ENCODE measurements at regions not wholly inside any gene's neighbourhood (a gene's known extent, or its start where the extent isn't known, plus 50 kb on each side); places are given as distances from the start of the nearest gene placed in this dataset.

GRCh38 chr10:78274491-78274890 lies 240.8 kb downstream of the RPS24 start:
- DNase-seq (ENCODE audit: low spot score): no peak

GRCh38 chr10:78276139-78276538 lies 242.5 kb downstream of the RPS24 start:
- DNase-seq (ENCODE audit: low spot score): no peak

DNA sequence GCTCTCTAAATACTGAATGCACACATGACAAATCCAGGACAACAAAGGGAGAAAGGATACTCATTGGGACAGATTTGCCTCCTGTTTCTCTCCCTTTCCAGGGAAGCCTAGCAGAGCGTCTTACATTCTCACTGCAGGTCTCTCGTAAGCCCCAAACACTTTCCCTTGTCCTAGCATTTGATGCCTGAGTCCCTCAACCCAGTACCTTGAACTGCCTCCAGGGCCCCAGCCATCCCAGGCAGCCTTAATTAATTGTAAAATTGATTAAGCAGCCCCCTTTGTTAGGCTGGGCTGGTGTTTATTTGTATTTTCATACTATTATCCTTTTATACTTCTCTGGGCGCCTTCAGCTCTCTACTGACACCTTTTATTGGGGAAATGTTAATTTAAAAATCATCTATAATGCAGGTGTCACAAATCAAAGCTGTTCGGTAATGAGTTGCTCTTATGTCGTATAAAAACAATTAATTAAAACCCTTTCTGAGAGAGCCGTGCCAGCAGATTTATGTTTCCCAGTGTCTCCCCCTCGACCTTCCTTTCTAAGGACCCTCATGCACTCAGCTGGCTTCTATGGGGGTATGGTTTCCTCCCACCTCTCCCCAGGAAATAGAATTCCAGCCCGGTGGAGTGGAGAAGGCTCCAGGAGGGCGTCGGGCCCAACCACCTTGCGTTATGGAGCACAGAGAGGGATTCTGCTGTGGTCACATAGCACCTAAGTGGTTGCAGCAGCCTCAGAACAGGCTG lies 243.8 kb downstream of the RPS24 start:
- DNase-seq (ENCODE audit: low spot score): no peak

DNA sequence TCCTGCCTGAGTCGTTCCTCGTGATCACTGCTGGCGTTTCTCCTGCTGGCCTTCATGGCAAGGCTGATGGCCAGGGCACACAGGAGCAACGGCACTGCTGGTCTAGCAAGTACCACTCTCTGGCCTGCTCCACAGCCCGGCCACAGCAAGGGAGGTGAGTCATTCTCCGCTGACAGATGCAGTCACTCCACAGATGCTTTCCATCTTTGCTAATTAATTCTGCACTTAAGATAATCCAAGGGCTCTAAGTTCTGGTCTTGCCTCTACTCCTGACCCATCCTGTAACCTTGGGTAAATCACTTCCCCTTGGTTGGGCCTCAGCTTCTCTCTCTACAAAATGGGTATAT lies 244.4 kb downstream of the RPS24 start:
- DNase-seq (ENCODE audit: low spot score): no peak

DNA sequence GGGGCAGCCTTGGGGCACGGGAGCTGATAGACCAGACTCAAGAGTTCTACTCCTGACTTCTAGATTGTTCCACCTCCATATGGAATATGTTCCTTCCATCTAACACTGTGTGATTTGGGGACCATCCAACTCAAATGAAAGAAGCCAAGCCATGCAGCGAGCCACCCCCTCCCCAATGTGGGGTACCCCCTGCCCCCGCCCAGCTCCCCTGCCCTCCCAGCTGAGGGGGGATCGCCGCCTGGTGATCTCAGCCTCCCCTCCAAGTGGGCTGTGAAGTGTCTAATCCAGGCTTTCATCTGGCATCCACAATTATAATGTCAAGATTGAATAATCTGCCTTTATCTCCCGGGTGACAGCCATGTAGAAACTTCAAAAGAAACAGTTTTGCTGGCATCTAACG lies 246.1 kb downstream of the RPS24 start:
- no peak for DNase-seq (ENCODE audit: low spot score)

- DNase-seq (ENCODE audit: low spot score): no peak
These were observed 246.9 kb downstream of the RPS24 start for GRCh38 chr10:78280604-78281003.

DNA sequence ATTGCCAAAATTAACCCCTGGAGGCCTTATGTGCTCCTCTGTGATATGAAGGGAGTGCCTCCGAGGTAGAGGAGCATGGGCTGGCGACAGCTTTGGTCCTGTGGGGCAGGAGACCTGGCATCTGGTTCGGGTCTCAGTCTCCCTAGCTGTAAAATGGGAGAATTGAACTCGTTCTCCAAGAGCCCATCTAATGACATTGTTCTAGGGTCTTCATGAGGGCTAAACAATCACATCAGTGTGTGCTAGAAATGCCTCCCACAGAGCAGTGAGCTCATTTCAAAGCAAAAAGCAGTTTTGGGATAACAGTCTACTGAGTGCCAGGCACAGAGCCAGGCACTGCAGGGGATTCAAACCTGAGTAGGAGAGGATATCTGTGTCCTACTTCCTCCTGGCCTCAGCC lies 248.0 kb downstream of the RPS24 start:
- no peak for DNase-seq (ENCODE audit: low spot score)

DNA sequence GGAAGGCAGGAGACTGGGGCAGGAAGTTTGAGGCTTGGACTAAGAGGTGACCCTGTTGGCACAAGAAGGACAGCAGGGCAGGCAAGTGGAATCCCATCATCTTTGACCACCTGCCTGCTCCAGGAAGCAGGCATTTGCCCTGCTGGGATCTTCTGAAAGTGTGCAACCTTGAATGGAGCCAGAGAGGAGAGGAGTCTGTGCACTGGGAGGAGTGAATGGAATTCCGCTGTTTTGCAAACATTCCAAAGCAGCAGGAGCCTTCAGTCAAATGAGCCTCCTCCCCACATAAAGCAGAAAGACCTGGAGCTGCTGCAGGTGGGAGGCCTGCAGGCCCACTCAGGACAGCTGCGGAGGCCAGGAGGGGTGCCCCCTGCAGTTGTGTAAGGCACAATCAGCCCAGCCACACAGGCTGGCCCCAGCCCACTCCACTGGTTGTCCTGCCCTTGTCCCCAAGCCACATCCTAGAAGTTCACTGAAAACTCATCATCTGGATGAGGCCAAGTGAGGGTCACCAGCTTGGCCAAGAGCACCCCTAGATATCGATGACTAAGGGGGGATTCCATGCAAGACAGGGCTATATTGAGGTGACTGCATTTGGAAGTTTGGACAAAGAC lies 249.5 kb downstream of the RPS24 start:
- no peak for DNase-seq (ENCODE audit: low spot score)

DNA sequence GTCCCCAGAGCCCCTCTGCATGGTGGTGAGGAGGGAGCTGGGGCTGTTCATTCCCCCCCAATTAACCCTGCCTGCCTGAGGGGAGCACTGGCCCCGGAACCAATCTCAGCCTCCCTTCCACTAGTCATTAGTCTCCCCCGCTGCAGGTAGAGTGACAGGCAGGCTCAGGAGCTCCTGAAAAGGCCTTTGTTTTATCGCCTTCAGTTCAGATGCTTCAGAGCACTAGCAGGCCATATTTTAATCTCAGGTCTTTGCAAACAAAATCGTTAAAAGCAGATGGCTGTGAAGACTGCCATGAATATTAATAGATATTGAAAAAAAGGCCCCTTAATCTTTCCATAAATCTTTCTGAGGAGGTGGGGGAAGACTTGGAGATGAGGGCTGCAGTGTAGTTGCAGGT lies 250.7 kb downstream of the RPS24 start:
- no peak for DNase-seq (ENCODE audit: low spot score)

DNA sequence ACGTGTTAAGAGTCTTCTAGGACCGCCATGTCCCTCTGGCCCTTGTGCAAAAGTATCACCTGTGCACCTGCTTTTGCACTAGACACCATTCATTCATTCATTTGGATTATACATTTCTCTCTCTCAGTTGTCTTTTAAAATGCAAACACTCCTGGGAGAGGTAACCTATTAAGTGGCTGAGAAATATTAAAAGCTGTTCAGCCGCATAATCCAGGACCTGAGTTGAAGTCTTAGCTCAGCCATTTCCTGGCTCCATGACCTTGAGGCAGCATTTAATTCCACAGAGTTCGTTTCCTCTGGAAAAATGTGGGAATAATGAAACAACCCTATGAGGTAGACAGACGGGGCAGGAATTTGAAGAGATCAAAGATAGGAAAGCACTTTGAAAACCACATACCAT lies 251.6 kb downstream of the RPS24 start:
- DNase-seq (ENCODE audit: low spot score): no peak

GRCh38 chr10:78286186-78286585 lies 252.5 kb downstream of the RPS24 start:
- DNase-seq (ENCODE audit: low spot score): no peak

GRCh38 chr10:78286668-78287067 lies 253.0 kb downstream of the RPS24 start:
- DNase-seq (ENCODE audit: low spot score): no peak

DNA sequence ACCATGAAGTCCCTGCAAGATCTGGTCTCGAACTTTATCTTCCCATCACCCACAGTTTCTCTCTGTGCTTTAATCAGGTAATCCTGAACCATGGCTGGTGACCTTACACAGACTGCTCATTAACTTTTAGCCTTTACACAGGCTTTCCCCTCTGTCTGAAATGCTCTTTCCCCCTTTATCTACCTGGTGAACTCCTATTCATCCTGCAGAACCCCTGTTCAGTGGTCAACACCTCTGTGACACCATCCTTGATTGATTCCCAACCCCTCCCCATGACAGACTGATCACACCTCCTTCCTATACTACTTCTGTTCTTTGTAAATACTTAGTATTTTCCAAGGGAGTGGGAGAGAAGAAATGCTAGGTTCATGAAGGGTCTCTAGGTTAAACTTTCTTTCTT lies 254.0 kb downstream of the RPS24 start:
- no peak for DNase-seq (ENCODE audit: low spot score)

DNA sequence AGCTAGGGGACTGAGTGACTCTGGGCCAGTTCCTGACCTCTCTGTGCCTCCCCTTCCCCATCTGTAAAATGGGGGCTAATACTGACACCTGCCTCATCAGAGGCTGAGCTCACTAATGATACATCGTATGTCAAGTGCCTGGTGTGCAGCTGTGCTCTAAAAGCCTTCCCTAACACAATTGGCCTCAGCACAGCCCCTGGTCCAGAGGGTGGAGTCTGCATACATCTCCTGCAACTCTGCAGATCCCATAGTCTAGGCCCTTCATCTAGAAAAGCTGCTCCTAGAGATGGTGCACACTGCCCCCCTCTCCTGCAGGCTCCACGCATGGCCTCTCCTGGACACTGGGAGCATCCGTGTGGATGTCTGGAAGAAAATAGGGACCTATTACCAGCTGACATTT lies 255.0 kb downstream of the RPS24 start:
- DNase-seq (ENCODE audit: low spot score): no peak

- DNase-seq (ENCODE audit: low spot score): no peak
These were observed 256.6 kb downstream of the RPS24 start for GRCh38 chr10:78290131-78290750.

DNA sequence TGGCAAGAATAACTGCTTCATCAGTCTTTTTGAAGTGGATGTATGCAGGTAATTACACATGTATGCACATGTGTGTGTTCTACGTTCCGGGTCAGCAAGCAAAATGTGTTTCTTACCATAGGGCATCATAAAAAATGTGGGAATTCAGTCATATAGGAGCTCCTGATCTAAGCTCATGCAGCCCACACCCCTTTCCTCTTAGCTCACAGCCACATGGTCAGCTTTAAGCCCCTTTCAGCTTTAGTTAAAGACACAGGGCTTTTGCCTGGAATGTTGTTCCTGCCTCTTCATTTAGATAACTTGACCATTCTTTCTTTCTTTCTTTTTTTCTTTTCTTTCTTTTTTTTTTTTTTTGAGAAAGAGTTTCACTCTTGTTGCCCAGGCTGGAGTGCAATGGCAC lies 258.1 kb downstream of the RPS24 start:
- DNase-seq (ENCODE audit: low spot score): no peak

- no peak for DNase-seq (ENCODE audit: low spot score)
These were observed 258.8 kb downstream of the RPS24 start for GRCh38 chr10:78292250-78292981.

- no peak for DNase-seq (ENCODE audit: low spot score)
These were observed 259.6 kb downstream of the RPS24 start for GRCh38 chr10:78292982-78293865.

- DNase-seq (ENCODE audit: low spot score): no peak
These were observed 261.6 kb downstream of the RPS24 start for GRCh38 chr10:78295242-78295641.

DNA sequence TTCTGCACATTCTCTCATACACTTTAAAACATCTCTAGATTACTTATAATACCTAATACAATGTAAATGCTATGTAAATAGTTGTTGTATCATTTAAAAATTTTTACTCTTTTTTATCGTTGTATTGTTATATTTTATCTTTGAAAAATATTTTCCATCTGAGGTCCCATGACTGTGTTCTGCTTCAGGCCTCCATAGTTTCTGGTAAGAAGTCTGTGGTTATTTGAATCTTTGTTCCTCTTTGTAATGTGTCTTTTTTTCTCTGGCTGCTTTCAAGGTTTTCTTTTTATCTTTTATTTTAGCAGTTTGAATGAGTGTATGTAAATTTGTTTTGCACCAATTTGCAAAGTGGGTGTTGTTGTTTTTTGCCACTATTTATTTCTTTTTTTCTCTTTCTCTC lies 263.1 kb downstream of the RPS24 start:
- no peak for DNase-seq (ENCODE audit: low spot score)

DNA sequence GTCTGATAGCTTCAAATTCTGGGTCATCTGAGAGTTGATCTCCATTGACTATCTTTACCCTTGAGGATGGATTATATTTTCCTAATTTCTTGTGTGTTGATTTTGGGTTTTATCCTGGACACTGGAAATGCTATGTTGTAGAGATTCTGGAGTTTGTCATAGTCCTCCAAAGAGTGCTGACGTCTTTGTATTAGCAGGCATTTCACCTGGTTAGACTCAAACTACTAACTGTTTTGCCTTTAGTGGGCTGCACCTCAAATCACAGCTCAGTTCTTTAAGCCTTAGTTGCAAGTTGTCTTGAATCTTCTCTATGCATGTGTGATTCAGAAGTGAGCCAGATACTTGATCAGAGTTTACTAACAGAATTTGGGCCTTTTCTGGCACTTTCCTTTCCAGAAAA lies 264.3 kb downstream of the RPS24 start:
- no peak for DNase-seq (ENCODE audit: low spot score)

- no peak for DNase-seq (ENCODE audit: low spot score)
These were observed 265.2 kb downstream of the RPS24 start for GRCh38 chr10:78298835-78299234.
